CD8-positive, alpha-beta memory T cell (primary cell): ENCODE measurements at regions not wholly inside any gene's neighbourhood (a gene's known extent, or its start where the extent isn't known, plus 50 kb on each side); places are given as distances from the start of the nearest gene placed in this dataset.
"Not testable (repeated sequence)": the region's sequence is repeated elsewhere in the genome, so short reads cannot be mapped to it uniquely, and the experiment has no call there.

Source experiments
- CTCF ChIA-PET: fragments of 350-600 bp; sonication (Branson Sonifier 250); formaldehyde crosslinking; loops from one replicate; lab custom pipeline; 2021; ENCODE audit warnings: antibody characterized with exemption; lab: Charles Lee
- POLR2A ChIA-PET: fragments of 350-600 bp; sonication (Branson Sonifier 250); formaldehyde crosslinking; loops from one replicate; lab custom pipeline; 2021; ENCODE audit warnings: antibody characterized with exemption; lab: Charles Lee
- DNase-seq, 5 donors: peaks; one replicate each; pipeline versions ENCODE4 v3.0.0 to v3.0.0-alpha.2; 2020 to 2022; ENCODE audit warnings: mixed read lengths in 1 of 5
- H3K27ac ChIP-seq: one replicate; pipeline ENCODE4 v1.7.0; 2013; ENCODE audit warnings: low read depth, mild to moderate bottlenecking, low read length, moderate library complexity
- H3K27me3 ChIP-seq: 2 replicates; pipeline ENCODE4 v1.7.0; 2013; ENCODE audit warnings: low read length, mild to moderate bottlenecking; ENCODE audit not compliant: insufficient read depth, poor library complexity, severe bottlenecking
- H3K36me3 ChIP-seq: 2 replicates; pipeline ENCODE4 v1.7.0; 2013; ENCODE audit warnings: mild to moderate bottlenecking, low read length, moderate library complexity; ENCODE audit not compliant: insufficient read depth
- H3K4me1 ChIP-seq: 2 replicates; pipeline ENCODE4 v1.7.0; 2013; ENCODE audit warnings: mild to moderate bottlenecking, low read length, moderate library complexity; ENCODE audit not compliant: insufficient read depth
- H3K4me3 ChIP-seq: 2 replicates; pipeline ENCODE4 v1.7.0; 2013; ENCODE audit warnings: mild to moderate bottlenecking, low read length
- H3K9me3 ChIP-seq: 2 replicates; pipeline ENCODE4 v1.7.0; 2013; ENCODE audit warnings: mild to moderate bottlenecking, low read length
- H3K27ac Mint-ChIP-seq, 8 donors: one replicate each; pipeline ENCODE4 v1.8.0; 2020 to 2021; ENCODE audit warnings: mixed read lengths in 8 of 8, mild to moderate bottlenecking in 6 of 8, inconsistent platforms in 3 of 8, moderate library complexity in 3 of 8
- H3K27me3 Mint-ChIP-seq, 2 donors: one replicate each; pipeline ENCODE4 v1.8.0; 2020 to 2021; ENCODE audit warnings: mixed read lengths in 2 of 2, mild to moderate bottlenecking in 1 of 2, moderate library complexity in 1 of 2
- H3K36me3 Mint-ChIP-seq, 3 donors: one replicate each; pipeline ENCODE4 v1.8.0; 2020 to 2021; ENCODE audit warnings: mixed read lengths in 3 of 3, inconsistent platforms in 1 of 3, mild to moderate bottlenecking in 1 of 3
- H3K4me1 Mint-ChIP-seq, 3 donors: one replicate each; pipeline ENCODE4 v1.8.0; 2020 to 2021; ENCODE audit warnings: mixed read lengths in 3 of 3, inconsistent platforms in 1 of 3, mild to moderate bottlenecking in 1 of 3
- H3K4me3 Mint-ChIP-seq, 7 donors: one replicate each; pipeline ENCODE4 v1.8.0; 2020 to 2021; ENCODE audit warnings: mixed read lengths in 7 of 7, mild to moderate bottlenecking in 6 of 7, moderate library complexity in 4 of 7, inconsistent platforms in 2 of 7
- H3K9me3 Mint-ChIP-seq, 5 donors: one replicate each; pipeline ENCODE4 v1.8.0; 2020 to 2022; ENCODE audit warnings: mixed read lengths in 5 of 5, mild to moderate bottlenecking in 3 of 5, moderate library complexity in 2 of 5, inconsistent platforms in 1 of 5

DNA sequence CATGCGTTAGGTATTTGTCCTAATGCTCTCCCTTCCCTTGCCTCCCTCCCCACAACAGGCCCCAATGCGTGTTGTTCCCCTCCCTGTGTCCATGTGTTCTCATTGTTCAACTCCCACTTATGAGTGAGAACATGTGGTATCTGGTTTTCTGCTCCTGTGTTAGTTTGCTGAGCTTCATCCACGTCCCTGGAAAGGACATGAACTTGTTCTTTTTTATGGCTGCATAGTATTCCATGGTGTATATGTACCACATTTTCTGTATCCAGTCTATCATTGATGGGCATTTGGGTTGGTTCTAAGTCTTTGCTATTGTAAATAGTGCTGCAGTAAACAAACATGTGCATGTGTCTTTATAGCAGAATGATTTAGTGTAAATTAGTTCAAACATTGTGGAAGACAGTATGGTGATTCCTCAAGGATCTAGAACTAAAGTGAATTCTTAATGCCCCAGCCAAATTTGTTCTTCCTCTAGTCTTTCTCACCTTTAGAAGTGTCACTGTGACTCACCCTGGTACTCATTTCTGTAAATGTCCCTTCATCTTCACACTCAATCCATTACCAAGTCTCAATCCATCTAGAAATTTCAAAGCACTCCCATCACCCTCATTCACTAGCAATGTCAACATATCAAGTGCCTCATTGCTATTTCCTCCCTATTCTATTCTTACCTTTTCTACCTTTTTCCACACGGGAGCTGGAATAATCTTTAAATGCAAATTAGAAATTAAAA is 123.9 kb downstream of the MREG start:
- H3K27me3 ChIP-seq, H3K4me1 ChIP-seq, H3K4me3 ChIP-seq, H3K27ac Mint-ChIP-seq, H3K9me3 Mint-ChIP-seq, H3K36me3 ChIP-seq, CTCF ChIA-PET, H3K9me3 ChIP-seq, DNase-seq, H3K4me1 Mint-ChIP-seq, POLR2A ChIA-PET, H3K36me3 Mint-ChIP-seq, H3K27ac ChIP-seq, H3K4me3 Mint-ChIP-seq: not testable (repeated sequence)
- H3K27me3 Mint-ChIP-seq: peaks cover 4 to 42% of the 10 kb centered on the region in 2 donors

- Histone ChIP-seq H3K27me3 (peaks cover 4% of the 10 kb centered on the region), H3K4me3 (no peak overlapping the region), H3K36me3 (no peaks in the 10 kb centered on the region), H3K4me1 (no peaks in the 10 kb centered on the region), H3K27ac (no peak overlapping the region), H3K9me3 (no peaks in the 10 kb centered on the region)
- H3K27me3 Mint-ChIP-seq: peaks cover 4 to 45% of the 10 kb centered on the region in 2 donors
- DNase-seq: no peak
- H3K4me3 Mint-ChIP-seq: no peak overlapping the region
- peaks cover 0 to 4% (median 0%) of the 10 kb centered on the region in 5 donors for H3K9me3 Mint-ChIP-seq
- H3K27ac Mint-ChIP-seq: no peak overlapping the region
- CTCF ChIA-PET: no interaction called here
- no peaks in the 10 kb centered on the region for H3K36me3 Mint-ChIP-seq
- no peaks in the 10 kb centered on the region for H3K4me1 Mint-ChIP-seq
- POLR2A ChIA-PET: no interaction called here
Observed at GRCh38 chr2:215888680-215889079, 124.7 kb downstream of the MREG start.

DNA sequence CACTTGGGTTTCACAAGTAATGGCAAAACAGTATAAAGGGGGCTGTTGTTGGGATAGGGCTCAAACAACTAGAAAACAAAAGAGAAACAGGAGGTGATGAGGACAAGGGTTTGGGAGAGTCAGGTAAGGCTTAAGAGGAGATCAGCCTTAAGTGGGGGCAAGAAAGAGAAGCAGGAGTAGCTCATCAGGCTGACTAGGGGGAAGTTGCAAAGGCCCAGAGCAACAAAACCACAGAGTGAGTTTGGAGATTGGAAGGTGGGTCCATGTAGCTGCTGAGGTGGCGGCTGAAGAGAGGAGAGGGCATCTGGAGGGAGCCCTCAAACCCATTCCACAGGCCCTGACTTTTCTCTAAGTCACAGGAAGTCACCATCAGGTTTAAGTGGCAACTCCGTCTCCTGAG is 126.0 kb downstream of the MREG start:
- Mint-ChIP-seq H3K4me3 (no peak overlapping the region), H3K4me1 (no peaks in the 10 kb centered on the region), H3K27me3 (peaks cover 4 to 50% of the 10 kb centered on the region in 2 donors), H3K9me3 (peaks cover 0 to 4% (median 0%) of the 10 kb centered on the region in 5 donors), H3K27ac (no peak overlapping the region), H3K36me3 (no peaks in the 10 kb centered on the region)
- no peak for DNase-seq
- Histone ChIP-seq H3K27me3 (peaks cover 4% of the 10 kb centered on the region), H3K4me1 (no peaks in the 10 kb centered on the region), H3K9me3 (no peaks in the 10 kb centered on the region), H3K27ac (no peak overlapping the region), H3K36me3 (no peaks in the 10 kb centered on the region), H3K4me3 (no peak overlapping the region)
- ChIA-PET POLR2A (no interaction called here), CTCF (interaction anchor here (1.2 kb wide), 1 partner anchor 16 kb away, joined by 3 read pairs; no protein-coding TSS in a partner anchor)

GRCh38 chr2:215886022-215886421 is 127.3 kb downstream of the MREG start:
- Histone ChIP-seq H3K36me3 (no peaks in the 10 kb centered on the region), H3K27ac (no peak overlapping the region), H3K4me1 (no peaks in the 10 kb centered on the region), H3K4me3 (no peak overlapping the region), H3K27me3 (peaks cover 4% of the 10 kb centered on the region), H3K9me3 (no peaks in the 10 kb centered on the region)
- ChIA-PET POLR2A (no interaction called here), CTCF (no interaction called here)
- H3K4me3 Mint-ChIP-seq: no peak overlapping the region
- H3K27ac Mint-ChIP-seq: no peak overlapping the region
- peaks cover 0 to 4% (median 0%) of the 10 kb centered on the region in 5 donors for H3K9me3 Mint-ChIP-seq
- DNase-seq: no peak
- H3K27me3 Mint-ChIP-seq: peaks cover 6 to 53% of the 10 kb centered on the region in 2 donors
- H3K36me3 Mint-ChIP-seq: no peaks in the 10 kb centered on the region
- H3K4me1 Mint-ChIP-seq: no peaks in the 10 kb centered on the region

DNA sequence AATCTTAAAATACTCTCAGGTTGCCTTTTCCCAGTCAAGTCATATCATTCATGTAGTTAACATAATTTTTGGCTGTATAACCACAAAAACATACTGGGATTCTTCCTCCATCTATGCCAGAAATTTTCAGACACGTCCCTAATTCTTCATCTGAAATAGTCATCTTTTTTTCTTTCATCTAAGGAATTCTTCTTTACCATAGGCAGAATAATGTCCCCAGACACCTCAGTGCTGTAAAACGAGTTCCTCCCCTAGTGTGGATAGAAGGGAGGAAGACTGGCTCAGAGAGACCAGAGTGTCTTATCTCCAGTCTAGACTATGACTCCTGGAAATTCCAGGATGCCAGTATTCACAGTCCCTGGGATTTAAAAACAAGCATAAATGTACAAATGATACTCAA is 127.8 kb downstream of the MREG start:
- no peaks in the 10 kb centered on the region for H3K36me3 ChIP-seq
- Mint-ChIP-seq H3K4me1 (no peaks in the 10 kb centered on the region), H3K9me3 (peaks cover 0 to 4% (median 0%) of the 10 kb centered on the region in 5 donors)

DNA sequence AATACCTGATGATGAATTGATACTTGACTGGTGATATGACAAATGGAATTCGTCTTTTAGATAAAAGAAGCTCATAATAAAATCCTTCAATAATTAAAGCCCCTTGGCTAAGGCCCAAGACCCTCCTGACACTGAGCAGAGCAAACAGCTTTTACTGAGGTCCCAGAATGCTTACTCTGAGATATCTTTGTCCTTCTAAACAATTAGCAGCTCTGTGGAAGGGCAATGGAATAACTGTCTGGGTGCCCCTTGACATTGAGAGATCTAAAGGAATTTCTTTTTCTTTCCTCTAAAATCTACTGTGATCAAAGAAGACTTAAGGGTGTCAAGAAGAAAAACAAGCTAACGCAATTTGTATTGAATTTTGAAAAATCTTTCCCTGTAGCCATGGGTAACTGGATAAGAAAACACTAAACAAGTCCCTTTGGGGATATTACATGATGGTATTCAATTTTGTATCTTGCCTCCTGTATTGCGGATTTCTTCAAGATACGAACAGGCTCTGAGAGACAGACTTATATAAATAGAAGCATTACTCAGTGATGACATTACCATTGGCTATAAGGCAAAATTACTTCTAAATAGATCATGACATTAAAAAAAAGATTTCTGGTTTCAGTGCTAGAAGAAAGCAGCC is 128.8 kb downstream of the MREG start:
- Histone ChIP-seq H3K4me3 (no peak overlapping the region), H3K27ac (no peak overlapping the region), H3K9me3 (no peaks in the 10 kb centered on the region), H3K27me3 (peaks cover 4% of the 10 kb centered on the region), H3K36me3 (no peaks in the 10 kb centered on the region), H3K4me1 (no peaks in the 10 kb centered on the region)
- H3K4me3 Mint-ChIP-seq: no peak overlapping the region
- H3K4me1 Mint-ChIP-seq: no peaks in the 10 kb centered on the region
- H3K36me3 Mint-ChIP-seq: no peaks in the 10 kb centered on the region
- no peak overlapping the region for H3K27ac Mint-ChIP-seq
- H3K9me3 Mint-ChIP-seq: peaks cover 0 to 4% (median 0%) of the 10 kb centered on the region in 5 donors
- ChIA-PET CTCF (no interaction called here), POLR2A (no interaction called here)
- peaks cover 7 to 46% of the 10 kb centered on the region in 2 donors for H3K27me3 Mint-ChIP-seq
- DNase-seq: no peak

More for the DNA sequence above, 127.8 kb downstream of the MREG start:
- H3K4me3 ChIP-seq: no peak overlapping the region
- Mint-ChIP-seq H3K4me3 (no peak overlapping the region), H3K27ac (no peak overlapping the region), H3K36me3 (no peaks in the 10 kb centered on the region), H3K27me3 (peaks cover 6 to 52% of the 10 kb centered on the region in 2 donors)
- no peak for DNase-seq
- H3K4me1 ChIP-seq: no peaks in the 10 kb centered on the region
- ChIA-PET POLR2A (no interaction called here), CTCF (no interaction called here)
- no peak overlapping the region for H3K27ac ChIP-seq
- no peaks in the 10 kb centered on the region for H3K9me3 ChIP-seq
- H3K27me3 ChIP-seq: peaks cover 4% of the 10 kb centered on the region

DNA sequence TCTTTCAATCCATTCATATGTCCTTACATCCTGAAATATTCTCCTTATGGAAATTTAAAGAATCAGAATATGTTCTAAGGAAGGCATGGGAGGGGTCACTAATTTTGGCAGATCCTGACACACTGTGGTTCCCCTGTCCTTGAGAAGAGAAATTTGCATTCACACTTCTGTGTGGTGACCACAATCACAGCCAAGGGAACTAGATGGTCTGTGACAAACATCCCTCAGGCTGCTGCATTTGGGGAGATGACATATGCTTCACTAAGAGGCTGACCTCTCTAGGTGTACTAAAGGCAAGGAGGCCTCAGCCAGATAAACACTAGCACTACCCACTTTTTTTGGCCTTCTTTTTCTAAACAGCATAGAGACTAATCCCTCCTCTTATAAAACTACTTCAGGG is 129.6 kb downstream of the MREG start:
- H3K36me3 Mint-ChIP-seq: no peaks in the 10 kb centered on the region
- no peaks in the 10 kb centered on the region for H3K4me1 Mint-ChIP-seq
- H3K27me3 Mint-ChIP-seq: peaks cover 5 to 46% of the 10 kb centered on the region in 2 donors
- Histone ChIP-seq H3K9me3 (no peaks in the 10 kb centered on the region), H3K36me3 (no peaks in the 10 kb centered on the region), H3K27me3 (peaks cover 4% of the 10 kb centered on the region), H3K4me3 (no peak overlapping the region), H3K4me1 (no peaks in the 10 kb centered on the region), H3K27ac (no peak overlapping the region)
- H3K27ac Mint-ChIP-seq: no peak overlapping the region
- no peak for DNase-seq
- no peaks in the 10 kb centered on the region for H3K9me3 Mint-ChIP-seq
- CTCF ChIA-PET: no interaction called here
- H3K4me3 Mint-ChIP-seq: no peak overlapping the region
- POLR2A ChIA-PET: no interaction called here

DNA sequence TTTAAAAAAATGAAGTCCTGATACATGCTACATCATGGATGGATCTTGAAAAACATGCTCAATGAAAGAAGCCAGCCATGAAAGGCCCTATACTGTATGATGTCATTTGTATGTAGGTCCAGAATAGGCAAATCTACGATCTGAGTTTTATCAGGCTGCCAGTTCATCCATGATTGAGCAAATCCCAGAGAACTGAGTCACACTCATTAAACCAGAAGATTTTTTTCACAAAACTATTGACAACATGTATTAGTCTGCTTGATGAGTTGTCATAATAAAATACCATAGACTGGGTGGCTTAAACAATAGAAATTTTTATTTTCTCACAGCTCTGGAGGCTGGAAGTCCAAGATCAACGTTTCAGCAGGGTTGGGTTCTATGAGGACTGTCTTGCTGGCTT is 130.7 kb downstream of the MREG start:
- no peaks in the 10 kb centered on the region for H3K4me1 ChIP-seq
- H3K9me3 Mint-ChIP-seq: no peaks in the 10 kb centered on the region
- no peak overlapping the region for H3K4me3 ChIP-seq
- no peaks in the 10 kb centered on the region for H3K36me3 ChIP-seq
- no peaks in the 10 kb centered on the region for H3K36me3 Mint-ChIP-seq
- no peak overlapping the region for H3K4me3 Mint-ChIP-seq
- H3K9me3 ChIP-seq: no peaks in the 10 kb centered on the region
- H3K4me1 Mint-ChIP-seq: no peaks in the 10 kb centered on the region
- H3K27me3 ChIP-seq: peaks cover 4% of the 10 kb centered on the region
- ChIA-PET POLR2A (no interaction called here), CTCF (no interaction called here)
- H3K27ac Mint-ChIP-seq: no peak overlapping the region
- H3K27ac ChIP-seq: no peak overlapping the region
- DNase-seq: no peak
- peaks cover 5 to 50% of the 10 kb centered on the region in 2 donors for H3K27me3 Mint-ChIP-seq
